T-cell (primary cell): ENCODE measurements at regions not wholly inside any gene's neighbourhood (a gene's known extent, or its start where the extent isn't known, plus 50 kb on each side); places are given as distances from the start of the nearest gene placed in this dataset.
A peak's percentile ranks its signal among the peaks of the same experiment; 100 is the strongest.
"Not testable (repeated sequence)": the region's sequence is repeated elsewhere in the genome, so short reads cannot be mapped to it uniquely, and the experiment has no call there.

Experiments
- ATAC-seq, 4 experiments: fragments of 200-7000 bp in 3 of 4; fragments of 150-1000 bp in 1 of 4; cut with Tn5 transposase; replicated peaks in 1 of 4; 1 replicate in 3 of 4; 2 replicates in 1 of 4; pipeline ENCODE4 v1.10.0; 2021; ENCODE audit warnings: moderate library complexity in 3 of 4, mild to moderate bottlenecking in 2 of 4, moderate number of reproducible peaks in 1 of 4
- CTCF ChIA-PET, 2 donors: fragments of 300-600 bp; sonication (Branson Sonifier 250); formaldehyde crosslinking; loops; one replicate each; lab custom pipeline; 2022; ENCODE audit warnings: antibody characterized with exemption in 2 of 2; lab: Charles Lee
- POLR2A ChIA-PET, 2 donors: fragments of 300-600 bp; sonication (Branson Sonifier 250); formaldehyde crosslinking; loops; one replicate each; lab custom pipeline; 2022; ENCODE audit warnings: antibody characterized with exemption in 2 of 2; lab: Charles Lee
- DNase-seq, 35 experiments: peaks; one replicate each; pipeline versions ENCODE4 v3.0.0 to v3.0.0-alpha.2; 2013 to 2023
- H3K27ac ChIP-seq: one replicate; pipeline ENCODE4 v1.5.1; 2013; ENCODE audit warnings: low read length
- H3K27me3 ChIP-seq, 2 experiments: replicated peaks in 1 of 2; 1 replicate in 1 of 2; 2 replicates in 1 of 2; pipeline versions ENCODE4 v1.6.1 to v1.7.0; 2013; ENCODE audit warnings: low read length in 1 of 2, mixed read lengths in 1 of 2; ENCODE audit not compliant: control insufficient read depth in 2 of 2, insufficient read depth in 2 of 2; ENCODE audit errors: extremely low read depth in 1 of 2
- H3K36me3 ChIP-seq, 2 donors: 1 replicate in 1 of 2; 2 replicates in 1 of 2; pipeline versions ENCODE4 v1.6.1 to v1.7.0; 2013; ENCODE audit warnings: low read length in 1 of 2; ENCODE audit not compliant: control insufficient read depth in 2 of 2, insufficient read depth in 1 of 2; ENCODE audit errors: extremely low read depth in 1 of 2
- H3K4me1 ChIP-seq, 2 experiments: 1 replicate in 1 of 2; 2 replicates in 1 of 2; pipeline versions ENCODE4 v1.6.1 to v1.7.0; 2013; ENCODE audit warnings: low read length in 2 of 2, mixed read lengths in 1 of 2; ENCODE audit not compliant: insufficient read depth in 2 of 2, control insufficient read depth in 1 of 2; ENCODE audit errors: extremely low read depth in 1 of 2
- H3K4me3 ChIP-seq, 2 donors: 1 replicate in 1 of 2; 2 replicates in 1 of 2; pipeline versions ENCODE4 v1.5.1 to v1.7.0; 2013; ENCODE audit warnings: mild to moderate bottlenecking in 2 of 2, low read length in 1 of 2, moderate library complexity in 1 of 2; ENCODE audit not compliant: control insufficient read depth in 1 of 2; ENCODE audit errors: extremely low read depth in 1 of 2
- H3K9me3 ChIP-seq: 2 replicates; pipeline ENCODE4 v1.7.0; 2013
- H3K27ac Mint-ChIP-seq, 2 donors: one replicate each; pipeline ENCODE4 v1.8.0; 2020 to 2021; ENCODE audit warnings: mild to moderate bottlenecking in 2 of 2, mixed read lengths in 2 of 2
- H3K27me3 Mint-ChIP-seq, 2 donors: one replicate each; pipeline ENCODE4 v1.8.0; 2021 to 2022; ENCODE audit warnings: mixed read lengths in 2 of 2
- H3K36me3 Mint-ChIP-seq: one replicate; pipeline ENCODE4 v1.8.0; 2021; ENCODE audit warnings: mixed read lengths
- H3K4me1 Mint-ChIP-seq, 3 donors: one replicate each; pipeline ENCODE4 v1.8.0; 2020 to 2022; ENCODE audit warnings: mixed read lengths in 3 of 3, mild to moderate bottlenecking in 1 of 3
- H3K4me3 Mint-ChIP-seq, 3 donors: one replicate each; pipeline ENCODE4 v1.8.0; 2020 to 2022; ENCODE audit warnings: mild to moderate bottlenecking in 3 of 3, mixed read lengths in 3 of 3, moderate library complexity in 3 of 3
- H3K9me3 Mint-ChIP-seq, 3 donors: one replicate each; pipeline ENCODE4 v1.8.0; 2020 to 2022; ENCODE audit warnings: mixed read lengths in 3 of 3
- WGBS: methylation state at CpG from one replicate; pipeline ENCODE4 v1.1.5; 2013; ENCODE audit warnings: missing lambda C conversion rate; ENCODE audit not compliant: insufficient coverage; 5-methylcytosine and 5-hydroxymethylcytosine counted together

- no peak overlapping the region for H3K27ac ChIP-seq
These were observed 80.9 kb upstream of the ADGRE5 start for GRCh38 chr19:14300303-14300702.

GRCh38 chr19:14299224-14299827, 81.9 kb upstream of the ADGRE5 start:
- H3K9me3 Mint-ChIP-seq, H3K9me3 ChIP-seq, ATAC-seq, H3K27ac ChIP-seq, DNase-seq, POLR2A ChIA-PET, H3K4me3 Mint-ChIP-seq, H3K4me1 Mint-ChIP-seq, H3K36me3 ChIP-seq, H3K36me3 Mint-ChIP-seq, H3K27me3 Mint-ChIP-seq, CTCF ChIA-PET, H3K4me1 ChIP-seq, H3K4me3 ChIP-seq, H3K27ac Mint-ChIP-seq: not testable (repeated sequence)
- H3K27me3 ChIP-seq: peaks cover 0 to 16% of the 10 kb centered on the region in 2 experiments
- 94% methylated on average over 4 of the region's 13 CpGs for WGBS

More at GRCh38 chr19:14300303-14300702, 80.9 kb upstream of the ADGRE5 start:
- H3K36me3 ChIP-seq: no peaks in the 10 kb centered on the region
- no peak overlapping the region for H3K4me3 Mint-ChIP-seq
- peaks cover 0 to 13% of the 10 kb centered on the region in 2 experiments for H3K27me3 ChIP-seq
- ChIA-PET CTCF (interaction anchor here (0.6 to 0.7 kb wide), 3 partner anchors 150 to 418 kb away, joined by 3 read pairs; no protein-coding TSS in a partner anchor), POLR2A (no interaction called here)
- ATAC-seq (no peak), DNase-seq (no peak)
- no peak overlapping the region for H3K4me3 ChIP-seq
- H3K4me1 ChIP-seq: no peaks in the 10 kb centered on the region
- H3K27me3 Mint-ChIP-seq: peaks cover 0 to 1% of the 10 kb centered on the region in 2 donors
- no peaks in the 10 kb centered on the region for H3K9me3 ChIP-seq
- no peak overlapping the region for H3K27ac Mint-ChIP-seq
- no CpG with 5 or more reads among the region's 6 CpGs for WGBS
- no peaks in the 10 kb centered on the region for H3K4me1 Mint-ChIP-seq
- no peaks in the 10 kb centered on the region for H3K9me3 Mint-ChIP-seq
- H3K36me3 Mint-ChIP-seq: no peaks in the 10 kb centered on the region

GRCh38 chr19:14297883-14298576, 83.2 kb upstream of the ADGRE5 start:
- CTCF ChIA-PET, H3K27me3 Mint-ChIP-seq, DNase-seq, H3K36me3 ChIP-seq, H3K9me3 ChIP-seq, H3K4me3 ChIP-seq, H3K27ac Mint-ChIP-seq, H3K4me1 ChIP-seq, ATAC-seq, H3K27ac ChIP-seq, H3K4me3 Mint-ChIP-seq, POLR2A ChIA-PET, H3K9me3 Mint-ChIP-seq, H3K36me3 Mint-ChIP-seq, H3K4me1 Mint-ChIP-seq: not testable (repeated sequence)
- peaks cover 0 to 22% of the 10 kb centered on the region in 2 experiments for H3K27me3 ChIP-seq
- 100% methylated on average over 1 of the region's 14 CpGs for WGBS

- H3K27ac Mint-ChIP-seq, H3K4me3 ChIP-seq, H3K36me3 ChIP-seq, H3K27ac ChIP-seq, H3K9me3 Mint-ChIP-seq, POLR2A ChIA-PET, H3K9me3 ChIP-seq, H3K4me1 ChIP-seq, H3K36me3 Mint-ChIP-seq, CTCF ChIA-PET, H3K4me3 Mint-ChIP-seq: not testable (repeated sequence)
- H3K4me1 Mint-ChIP-seq: peaks cover 3 to 13% (median 3%) of the 10 kb centered on the region in 3 donors
- H3K27me3 ChIP-seq: peaks cover 0 to 25% of the 10 kb centered on the region in 2 experiments
- DNase-seq (peak in 14 of 35 experiments; percentile 7 to 26 (median 12)), ATAC-seq (peak in 2 of 4 experiments; percentile 42 to 62)
- H3K27me3 Mint-ChIP-seq: peaks cover 3 to 11% of the 10 kb centered on the region in 2 donors
- WGBS: 73% methylated on average over 3 of the region's 5 CpGs
These were observed 86.3 kb upstream of the ADGRE5 start for GRCh38 chr19:14294974-14295373.

- Mint-ChIP-seq H3K4me3 (peak overlapping the region in 2 of 3 donors; percentile 17 to 55), H3K27me3 (peaks cover 3 to 11% of the 10 kb centered on the region in 2 donors), H3K4me1 (peaks cover 3 to 15% (median 5%) of the 10 kb centered on the region in 3 donors)
- POLR2A ChIA-PET, H3K9me3 ChIP-seq, H3K36me3 ChIP-seq, ATAC-seq, H3K4me3 ChIP-seq, H3K9me3 Mint-ChIP-seq, H3K27ac Mint-ChIP-seq, H3K36me3 Mint-ChIP-seq, H3K27ac ChIP-seq, CTCF ChIA-PET, H3K4me1 ChIP-seq, DNase-seq: not testable (repeated sequence)
- H3K27me3 ChIP-seq: peaks cover 0 to 25% of the 10 kb centered on the region in 2 experiments
- no CpG with 5 or more reads among the region's 7 CpGs for WGBS
These were observed 87.5 kb upstream of the ADGRE5 start for GRCh38 chr19:14293816-14294170.

- POLR2A ChIA-PET, H3K4me1 ChIP-seq, H3K9me3 Mint-ChIP-seq, H3K9me3 ChIP-seq, H3K27ac Mint-ChIP-seq, H3K36me3 ChIP-seq, H3K36me3 Mint-ChIP-seq, ATAC-seq, H3K27ac ChIP-seq, CTCF ChIA-PET, DNase-seq: not testable (repeated sequence)
- peaks cover 0 to 25% of the 10 kb centered on the region in 2 experiments for H3K27me3 ChIP-seq
- Mint-ChIP-seq H3K4me1 (peaks cover 8 to 19% (median 9%) of the 10 kb centered on the region in 3 donors), H3K4me3 (peak overlapping the region in 2 of 3 donors; percentile 17 to 55), H3K27me3 (peaks cover 3 to 11% of the 10 kb centered on the region in 2 donors)
- 22% methylated on average over 7 of the region's 26 CpGs for WGBS
- H3K4me3 ChIP-seq: peak overlapping the region in 1 of 2 donors; percentile 47
These were observed 87.3 kb upstream of the ADGRL1 start for GRCh38 chr19:14293101-14293815.
